ENCODE measurements at regions not wholly inside any gene's neighbourhood (a gene's known extent, or its start where the extent isn't known, plus 50 kb on each side); places are given as distances from the start of the nearest gene placed in this dataset.

GRCh38 chr21:40915114-40915513 is 68.2 kb upstream of the DSCAM start:
- H3K27me3 ChIP-seq = no peaks in the 10 kb centered on the region
- no peak for ATAC-seq
- TF ChIP-seq, protein P1, sequence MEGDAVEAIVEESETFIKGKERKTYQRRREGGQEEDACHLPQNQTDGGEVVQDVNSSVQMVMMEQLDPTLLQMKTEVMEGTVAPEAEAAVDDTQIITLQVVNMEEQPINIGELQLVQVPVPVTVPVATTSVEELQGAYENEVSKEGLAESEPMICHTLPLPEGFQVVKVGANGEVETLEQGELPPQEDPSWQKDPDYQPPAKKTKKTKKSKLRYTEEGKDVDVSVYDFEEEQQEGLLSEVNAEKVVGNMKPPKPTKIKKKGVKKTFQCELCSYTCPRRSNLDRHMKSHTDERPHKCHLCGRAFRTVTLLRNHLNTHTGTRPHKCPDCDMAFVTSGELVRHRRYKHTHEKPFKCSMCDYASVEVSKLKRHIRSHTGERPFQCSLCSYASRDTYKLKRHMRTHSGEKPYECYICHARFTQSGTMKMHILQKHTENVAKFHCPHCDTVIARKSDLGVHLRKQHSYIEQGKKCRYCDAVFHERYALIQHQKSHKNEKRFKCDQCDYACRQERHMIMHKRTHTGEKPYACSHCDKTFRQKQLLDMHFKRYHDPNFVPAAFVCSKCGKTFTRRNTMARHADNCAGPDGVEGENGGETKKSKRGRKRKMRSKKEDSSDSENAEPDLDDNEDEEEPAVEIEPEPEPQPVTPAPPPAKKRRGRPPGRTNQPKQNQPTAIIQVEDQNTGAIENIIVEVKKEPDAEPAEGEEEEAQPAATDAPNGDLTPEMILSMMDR (IDR thresholded peaks at IDR 0.05) = no peak
- no peak for FAIRE-seq
- H3K9me3 ChIP-seq = no peaks in the 10 kb centered on the region
- H3K27ac ChIP-seq = no peak overlapping the region
- 70 to 79% methylated on average over 6 of the region's 6 CpGs for WGBS, 2 donors
- H3K4me1 ChIP-seq = no peaks in the 10 kb centered on the region
- no peaks in the 10 kb centered on the region for H3K36me3 ChIP-seq
- intact Hi-C loops (cut with DNase I) = no loop called here
- no peak for DNase-seq
- H3K4me3 ChIP-seq = no peak overlapping the region

GRCh38 chr21:40923407-40923806 is 76.4 kb upstream of the DSCAM start:
- Histone ChIP-seq H3K4me1 (no peaks in the 10 kb centered on the region), H3K27me3 (peaks cover 0 to 4% (median 0%) of the 10 kb centered on the region in 4 donors), H3K9me3 (no peaks in the 10 kb centered on the region), H3K4me3 (no peak overlapping the region), H3K36me3 (no peaks in the 10 kb centered on the region), H3K27ac (no peak overlapping the region)
- FAIRE-seq (no peak), ATAC-seq (no peak), DNase-seq (no peak)
- 71 to 77% methylated on average over 8 of the region's 8 CpGs for WGBS, 2 donors
- TF ChIP-seq, protein P1 (IDR thresholded peaks at IDR 0.05) = no peak
- intact Hi-C loops (cut with DNase I) = no loop called here

DNA sequence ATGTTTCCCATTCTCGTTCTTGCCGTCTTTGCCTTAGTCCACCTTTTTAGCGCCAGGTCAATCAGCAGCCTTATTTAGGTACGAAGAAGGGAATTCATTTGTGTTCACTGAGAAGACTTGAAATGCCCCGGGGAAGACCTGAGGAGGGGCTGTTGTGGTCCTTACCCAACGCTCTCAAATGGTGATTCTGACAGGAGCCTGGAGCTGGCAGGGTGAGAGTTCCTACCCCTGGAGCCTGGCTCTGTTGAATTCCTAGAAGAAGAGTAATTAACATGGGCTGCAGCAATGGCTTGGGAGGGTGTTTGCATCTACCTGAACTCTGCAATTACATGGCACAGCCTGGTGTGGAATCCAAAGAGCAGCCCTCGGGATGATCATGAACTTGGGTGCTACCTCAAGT is 76.9 kb upstream of the DSCAM start:
- TF ChIP-seq, protein P1 (IDR thresholded peaks at IDR 0.05) = no peak
- Histone ChIP-seq H3K4me1 (no peaks in the 10 kb centered on the region), H3K27me3 (peaks cover 0 to 4% (median 0%) of the 10 kb centered on the region in 4 donors), H3K27ac (no peak overlapping the region), H3K9me3 (no peaks in the 10 kb centered on the region), H3K36me3 (no peaks in the 10 kb centered on the region), H3K4me3 (no peak overlapping the region)
- ATAC-seq (no peak), DNase-seq (no peak), FAIRE-seq (no peak)
- WGBS, 2 donors = 63 to 67% methylated on average over 7 of the region's 7 CpGs
- intact Hi-C loops (cut with DNase I) = no loop called here

- TF ChIP-seq, protein P1 (IDR thresholded peaks at IDR 0.05) = no peak
- H3K4me1 ChIP-seq = no peaks in the 10 kb centered on the region
- FAIRE-seq = no peak
- H3K27ac ChIP-seq = no peak overlapping the region
- ATAC-seq = no peak
- WGBS, 2 donors = 46 to 48% methylated on average over 9 of the region's 9 CpGs
- DNase-seq = no peak
- peaks cover 0 to 4% (median 0%) of the 10 kb centered on the region in 4 donors for H3K27me3 ChIP-seq
- no peak overlapping the region for H3K4me3 ChIP-seq
- H3K36me3 ChIP-seq = no peaks in the 10 kb centered on the region
- no peaks in the 10 kb centered on the region for H3K9me3 ChIP-seq
- intact Hi-C loops (cut with DNase I) = no loop called here
Measured at GRCh38 chr21:40924641-40925040, 77.7 kb upstream of the DSCAM start.

DNA sequence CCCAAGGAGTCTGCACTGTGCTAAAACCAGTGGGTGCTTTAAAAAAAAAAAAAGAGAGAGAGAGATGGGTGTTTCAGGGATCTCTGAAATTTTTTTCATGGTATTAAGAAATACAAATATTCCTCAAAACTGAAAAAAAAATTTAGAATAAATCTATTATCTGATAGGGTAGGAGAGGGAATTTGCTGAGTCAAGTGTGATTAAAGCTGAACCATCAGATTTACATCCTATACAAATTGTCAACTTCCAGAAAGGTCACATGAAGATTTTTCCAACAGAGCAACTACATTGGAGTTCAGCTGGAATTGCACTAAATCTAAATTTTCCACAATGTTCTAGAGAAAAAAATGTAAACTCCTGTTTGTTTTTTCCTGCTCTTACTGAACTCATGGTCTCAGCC is 79.3 kb upstream of the DSCAM start:
- FAIRE-seq = no peak
- Histone ChIP-seq H3K4me3 (no peak overlapping the region), H3K4me1 (no peaks in the 10 kb centered on the region), H3K36me3 (no peaks in the 10 kb centered on the region), H3K27me3 (peaks cover 0 to 4% (median 0%) of the 10 kb centered on the region in 4 donors), H3K9me3 (no peaks in the 10 kb centered on the region), H3K27ac (no peak overlapping the region)
- DNase-seq = no peak
- TF ChIP-seq, protein P1 (IDR thresholded peaks at IDR 0.05) = no peak
- intact Hi-C loops (cut with DNase I) = no loop called here
- ATAC-seq = no peak
